Fibroblast of skin of left quadriceps (primary cell): ENCODE measurements at regions not wholly inside any gene's neighbourhood (a gene's known extent, or its start where the extent isn't known, plus 50 kb on each side); places are given as distances from the start of the nearest gene placed in this dataset.

Experiments
- DNase-seq, 2 experiments: peaks; one replicate each; pipeline ENCODE4 v3.0.0-alpha.2; 2013; ENCODE audit warnings: low read depth in 2 of 2

DNA sequence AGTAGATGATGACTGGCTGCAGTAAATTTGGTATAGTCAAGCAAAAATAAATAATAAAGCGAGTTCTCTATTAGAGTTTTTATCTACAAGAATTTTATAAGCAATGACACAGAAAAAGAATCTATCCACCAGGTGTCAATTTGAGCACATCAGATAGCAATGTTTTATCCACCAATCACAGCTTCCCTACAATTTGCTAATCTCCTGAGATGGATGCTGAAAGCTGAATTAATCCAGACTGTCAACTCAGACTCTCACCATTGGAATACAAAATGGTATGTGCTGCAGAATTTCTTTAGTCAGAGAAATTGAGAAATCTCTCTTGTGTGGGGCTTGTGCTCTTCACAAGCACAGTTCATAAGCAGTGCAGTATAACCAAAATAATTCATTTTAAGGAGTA lies 888.9 kb upstream of the GHITM start:
- DNase-seq: no peak

DNA sequence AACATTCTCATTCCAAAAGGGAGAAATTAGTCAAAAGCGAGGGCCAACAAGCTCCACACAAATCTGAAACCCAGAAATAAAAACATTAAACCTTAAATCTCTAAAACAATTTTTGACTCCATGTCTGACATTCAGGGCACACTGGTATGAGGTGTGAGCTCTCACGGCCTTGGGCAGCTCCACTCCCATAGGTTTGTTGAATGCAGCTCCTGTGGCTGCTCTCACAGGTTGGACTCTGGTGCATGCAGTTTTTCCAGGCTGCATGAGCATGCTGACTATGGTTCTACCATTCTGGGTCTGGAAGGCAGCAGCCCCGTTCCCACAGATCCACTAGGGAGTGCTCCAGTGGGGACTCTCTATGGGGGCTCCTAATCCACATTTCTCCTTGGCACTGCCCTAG lies 887.1 kb upstream of the GHITM start:
- DNase-seq: no peak

DNA sequence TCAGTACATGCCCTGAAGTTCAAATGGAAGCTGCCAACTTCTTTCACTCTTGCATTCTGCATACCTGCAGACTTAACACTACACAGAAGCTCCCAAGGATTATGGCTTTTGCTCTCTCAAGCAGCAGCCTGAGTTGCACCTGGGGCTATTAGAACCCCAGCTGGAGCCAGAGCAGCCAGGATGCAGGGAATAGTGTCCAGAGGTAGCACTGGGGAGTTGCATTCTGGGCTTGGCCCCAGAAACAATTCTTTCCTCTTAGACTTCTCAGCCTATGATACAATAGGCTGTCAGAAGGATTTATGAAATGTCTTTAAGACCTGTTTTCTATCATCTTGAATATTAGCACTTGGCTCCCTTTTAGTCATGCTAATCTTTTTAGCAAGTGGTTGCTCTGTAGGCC lies 886.7 kb upstream of the GHITM start:
- DNase-seq: no peak

- no peak for DNase-seq
These were observed 886.2 kb upstream of the GHITM start for GRCh38 chr10:83253011-83253671.

DNA sequence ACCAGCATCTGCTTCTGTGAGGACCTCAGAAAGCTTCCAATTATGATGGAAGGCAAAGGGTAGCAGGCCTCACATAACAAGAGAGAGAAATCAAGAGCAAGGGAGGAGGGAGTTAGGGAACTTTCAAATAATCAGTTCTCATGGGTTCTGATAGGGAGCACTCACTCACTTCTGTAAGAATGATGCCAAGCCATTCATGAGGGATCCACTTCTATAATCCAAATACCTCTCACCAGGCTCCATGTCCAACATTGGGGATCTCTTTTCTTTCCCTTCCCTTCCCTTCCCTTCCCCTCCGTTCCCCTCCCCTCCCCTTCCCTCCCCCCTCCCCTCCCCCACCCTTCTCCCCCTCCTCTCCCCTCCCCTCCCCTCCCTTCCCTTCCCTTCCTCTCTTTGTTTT lies 884.6 kb upstream of the GHITM start:
- DNase-seq: no peak

DNA sequence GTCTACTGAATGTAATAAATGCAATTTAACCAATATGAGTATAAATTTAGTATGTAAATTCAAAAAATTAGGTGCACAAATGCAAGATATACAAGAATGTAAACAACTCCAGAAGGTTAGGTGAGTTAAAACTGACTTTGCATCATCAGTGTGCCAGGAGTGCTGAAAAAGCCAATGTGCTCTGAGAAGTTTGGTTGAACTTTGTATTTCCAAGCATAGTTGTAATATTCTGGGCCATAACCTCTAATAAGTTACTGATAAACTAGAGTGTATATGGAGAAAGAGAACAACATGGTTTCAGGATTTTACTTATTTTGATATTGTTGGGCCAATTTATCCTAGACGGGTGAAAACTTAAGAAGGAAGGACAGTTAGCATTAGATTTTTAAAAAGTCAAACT lies 876.9 kb upstream of the GHITM start:
- no peak for DNase-seq

DNA sequence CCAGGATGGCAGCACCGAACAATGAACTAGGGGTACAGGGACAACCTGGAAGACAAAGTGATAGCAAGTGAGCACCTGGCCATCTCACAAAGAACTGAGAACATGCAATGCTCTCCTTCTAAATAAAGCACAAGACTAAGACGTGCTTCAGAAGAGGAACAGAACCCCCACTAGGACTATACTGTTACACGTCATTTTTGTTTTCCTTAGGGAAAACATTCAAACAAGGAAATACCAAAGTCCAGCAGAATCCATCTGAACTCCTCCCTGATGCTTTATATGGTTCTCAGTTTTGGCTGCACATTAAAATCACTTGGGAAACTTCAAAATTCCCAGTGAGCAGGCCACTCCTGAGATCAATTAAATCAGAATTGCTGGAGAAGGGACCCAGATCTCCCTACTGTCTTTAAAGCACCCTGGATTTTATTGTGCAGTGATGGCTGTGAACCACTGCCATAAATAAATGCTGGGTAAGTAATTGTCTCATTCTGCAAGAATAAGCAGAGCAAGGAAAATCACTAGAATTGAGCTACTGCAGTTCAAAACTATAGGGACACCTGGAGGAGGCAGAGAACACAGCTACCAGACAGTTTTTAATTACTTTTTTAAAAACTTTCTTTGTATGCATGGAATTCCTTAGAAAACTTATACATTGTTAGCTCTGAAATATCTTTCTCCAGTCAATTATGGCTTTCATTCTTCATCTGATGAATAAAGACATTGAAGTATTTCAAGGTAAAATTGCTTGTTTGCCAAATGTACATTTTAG lies 866.5 kb upstream of the GHITM start:
- peak; percentile 6 to 10 for DNase-seq

DNA sequence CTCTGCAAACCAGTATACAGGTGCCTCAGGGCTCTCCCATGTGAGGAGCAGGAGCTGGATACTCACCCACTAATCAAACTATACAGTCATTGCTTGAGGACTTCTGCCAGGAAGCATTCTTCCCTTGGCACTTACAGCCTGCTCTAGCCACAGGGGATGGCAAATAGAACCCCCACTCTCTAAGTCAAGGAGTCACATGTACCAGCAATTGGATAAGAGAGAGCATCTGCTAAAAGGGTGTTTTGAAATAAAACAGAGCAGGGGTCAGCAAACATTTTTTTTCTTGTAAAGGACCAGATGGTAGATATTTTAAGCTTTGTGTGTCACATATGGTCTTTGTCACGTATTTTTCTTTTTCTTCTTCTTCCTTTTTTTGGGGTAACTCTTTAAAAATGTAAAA lies 865.2 kb upstream of the GHITM start:
- DNase-seq: no peak

DNA sequence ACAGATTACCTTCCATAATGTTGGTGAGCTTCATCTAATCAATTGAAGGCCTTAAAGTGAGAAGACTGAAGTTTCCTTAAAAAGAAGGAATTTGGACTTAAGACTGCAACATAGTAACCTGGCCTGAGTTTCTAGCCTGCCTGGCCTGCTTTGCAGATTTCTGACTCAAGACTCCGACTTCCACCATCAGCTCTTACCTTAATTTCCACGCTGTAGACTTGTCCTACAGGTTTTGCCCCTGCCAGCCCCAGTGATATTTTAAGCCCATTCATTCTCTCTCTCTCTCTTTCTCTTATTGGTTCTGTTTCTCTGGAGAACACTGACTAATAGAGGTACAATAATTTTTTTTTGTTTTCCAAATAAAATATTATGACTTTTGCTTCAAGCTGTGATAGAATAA lies 862.3 kb upstream of the GHITM start:
- DNase-seq: no peak

GRCh38 chr10:83283151-83283550 lies 856.2 kb upstream of the GHITM start:
- no peak for DNase-seq

DNA sequence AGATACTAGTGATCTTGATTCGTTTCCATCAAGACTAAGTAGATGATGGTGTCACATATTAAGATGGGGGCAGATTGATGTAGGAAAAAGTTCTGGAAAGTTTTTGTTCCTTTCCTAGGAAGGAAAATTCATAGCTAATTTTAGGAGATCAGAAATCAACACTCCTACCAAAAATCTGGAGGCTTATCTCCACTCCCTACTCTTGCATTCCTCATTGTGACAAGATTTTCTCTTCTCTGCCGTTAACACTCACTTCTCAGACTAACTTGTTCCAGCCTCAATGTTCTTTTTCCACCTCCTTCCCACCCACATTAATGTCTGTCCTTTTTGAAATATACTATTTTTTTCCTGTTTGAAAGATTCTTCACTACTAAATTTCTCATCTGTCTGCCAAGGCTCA lies 851.9 kb upstream of the GHITM start:
- no peak for DNase-seq

- no peak for DNase-seq
These were observed 849.9 kb upstream of the GHITM start for GRCh38 chr10:83289373-83289772.

DNA sequence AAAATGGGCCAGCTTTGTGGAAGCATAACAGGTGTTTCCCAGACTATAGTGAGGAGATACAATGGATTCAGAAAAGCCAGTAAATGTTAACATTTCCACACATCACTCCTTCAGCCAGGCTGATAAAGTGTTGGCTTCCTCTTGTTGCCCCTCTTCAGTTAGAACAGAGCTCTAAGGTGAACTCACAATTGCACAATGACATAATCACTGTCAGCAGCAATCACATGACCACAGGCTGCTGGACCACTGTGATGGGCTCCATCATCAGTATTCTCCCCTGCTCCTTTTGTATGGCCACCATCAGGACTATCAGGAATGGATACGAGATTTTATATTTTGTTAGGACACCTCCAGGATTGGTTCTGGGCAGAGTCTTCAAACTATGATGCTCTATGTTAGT lies 849.4 kb upstream of the GHITM start:
- DNase-seq: no peak

GRCh38 chr10:83301732-83302131 lies 837.6 kb upstream of the GHITM start:
- DNase-seq: no peak

- no peak for DNase-seq
These were observed 836.7 kb upstream of the GHITM start for GRCh38 chr10:83302623-83303022.

DNA sequence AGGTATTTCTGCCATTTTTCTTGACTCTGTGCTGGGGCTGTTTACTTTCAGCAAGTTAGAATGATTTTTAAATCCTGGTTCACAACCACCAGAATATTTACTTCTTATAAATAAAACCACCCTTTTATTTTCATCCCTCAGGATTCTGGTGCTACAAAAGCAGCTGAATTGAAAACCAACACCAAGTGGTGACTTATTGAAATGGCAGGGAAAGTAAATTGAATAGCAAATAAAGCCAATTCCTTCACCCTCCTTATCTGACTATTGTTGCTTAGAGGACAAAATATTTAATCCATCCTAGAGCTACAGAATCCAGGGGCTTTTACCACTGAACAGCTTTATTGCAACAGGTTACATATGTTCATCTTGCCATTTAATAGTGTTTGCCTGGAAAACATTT lies 828.6 kb upstream of the GHITM start:
- no peak for DNase-seq

GRCh38 chr10:83312570-83312969 lies 826.7 kb upstream of the GHITM start:
- no peak for DNase-seq

- DNase-seq: no peak
These were observed 806.6 kb upstream of the GHITM start for GRCh38 chr10:83332690-83333089.

DNA sequence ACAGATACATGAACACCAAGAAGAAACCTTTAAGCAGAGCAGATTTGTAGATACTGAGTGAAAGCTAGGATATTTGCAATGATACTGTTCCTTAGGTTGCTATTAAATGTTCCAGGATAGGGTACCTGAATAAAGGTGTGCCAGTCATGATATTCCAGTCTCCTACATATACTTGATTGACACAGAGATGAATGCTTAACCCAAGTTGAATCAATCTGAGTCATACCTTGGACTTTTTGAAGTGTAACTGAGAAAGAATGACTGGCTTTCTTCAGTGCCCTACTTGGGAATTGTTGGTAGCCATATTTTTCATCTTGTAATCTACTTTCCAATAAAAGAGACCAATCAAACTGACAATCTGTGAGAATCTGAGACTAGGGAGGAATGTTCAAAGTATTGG lies 805.7 kb upstream of the GHITM start:
- no peak for DNase-seq

DNA sequence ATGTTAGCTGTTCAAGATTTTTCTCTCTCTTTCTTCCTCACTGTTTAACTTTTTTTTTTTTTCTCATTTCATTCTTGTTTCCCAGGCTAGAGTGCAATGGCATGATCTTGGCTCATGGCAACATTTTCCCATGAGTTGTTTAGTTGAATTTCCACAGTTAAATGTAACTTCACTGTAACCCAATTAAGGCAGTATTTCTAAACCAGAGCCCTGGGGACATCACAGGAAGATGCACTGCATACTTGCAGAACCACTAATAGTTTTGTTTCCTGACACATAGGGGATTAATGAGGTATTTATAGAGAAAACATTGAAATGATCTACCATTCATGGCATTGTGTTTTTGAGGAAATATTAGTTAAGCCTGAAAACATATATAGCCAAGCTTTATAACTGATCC lies 795.6 kb upstream of the GHITM start:
- peak; percentile 2 to 12 for DNase-seq

DNA sequence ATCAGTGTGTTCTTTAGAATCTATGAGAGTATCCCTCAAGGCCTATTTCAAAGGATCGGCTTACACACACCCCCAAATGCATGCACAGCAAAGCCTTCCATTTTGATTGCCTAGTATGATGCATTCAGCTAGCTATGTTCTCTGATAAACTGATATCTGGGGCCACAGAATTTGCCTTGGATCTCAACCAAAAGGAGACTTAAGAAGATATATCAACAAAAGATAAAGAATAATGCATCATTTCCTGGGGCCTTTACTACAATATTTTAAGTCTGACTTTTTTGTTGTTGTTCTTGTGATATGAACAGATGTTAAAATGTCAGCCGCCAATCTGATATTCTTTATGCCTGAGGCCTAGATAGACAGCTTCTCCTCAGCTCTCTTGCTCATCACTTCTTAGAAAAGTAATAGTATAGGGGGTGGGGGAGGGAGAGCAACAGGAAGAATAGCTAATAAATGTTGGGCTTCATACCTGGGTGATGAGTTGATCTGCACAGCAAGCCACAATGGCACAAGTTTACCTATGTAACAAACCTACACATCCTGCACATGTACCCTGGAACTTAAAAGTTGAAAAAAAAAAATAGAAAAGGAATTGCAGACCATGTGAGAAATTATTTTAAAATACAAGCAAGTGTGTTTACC lies 792.9 kb upstream of the GHITM start:
- DNase-seq: peak in 1 of 2 experiments; percentile 5

GRCh38 chr10:83352588-83352987 lies 786.7 kb upstream of the GHITM start:
- no peak for DNase-seq

DNA sequence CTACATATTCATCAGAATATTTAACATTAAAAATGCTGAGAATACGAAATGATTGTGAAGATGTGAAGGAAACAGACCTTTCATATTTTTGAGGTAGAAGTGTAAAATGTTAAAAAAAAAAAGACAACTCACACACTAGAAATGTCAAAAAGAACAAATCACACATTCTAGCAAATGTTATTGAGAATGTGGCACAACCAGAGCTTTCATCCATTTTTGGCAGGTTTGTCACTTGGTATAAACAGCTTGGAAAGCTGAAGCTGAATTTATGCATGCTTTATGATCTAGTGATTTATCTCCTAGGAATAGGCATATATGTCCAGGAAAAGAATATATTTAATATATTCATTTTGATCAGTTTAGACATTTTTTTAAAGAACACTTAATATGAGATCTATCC lies 784.9 kb upstream of the GHITM start:
- no peak for DNase-seq
